ENCODE measurements at regions not wholly inside any gene's neighbourhood (a gene's known extent, or its start where the extent isn't known, plus 50 kb on each side); places are given as distances from the start of the nearest gene placed in this dataset.

DNA sequence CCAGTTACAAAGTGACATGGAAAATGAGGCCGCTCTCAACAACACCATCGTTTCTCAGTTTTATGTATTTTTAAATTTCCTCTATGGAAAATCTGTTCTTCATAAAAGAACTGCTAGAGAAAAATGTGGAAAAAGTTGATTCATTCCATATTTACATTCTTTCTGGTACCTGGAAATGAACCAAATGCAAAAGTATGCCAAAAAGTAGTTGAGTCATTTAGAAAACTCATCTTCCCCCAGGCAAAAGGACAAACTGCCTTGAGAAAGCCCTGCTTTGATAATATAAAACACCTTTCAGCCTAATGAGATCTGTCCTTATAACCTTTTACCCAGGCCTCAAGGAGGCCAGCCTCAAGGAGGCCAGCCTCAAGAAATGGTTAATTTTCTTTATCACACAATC, 283.0 kb upstream of the VEPH1 start:
- TF ChIP-seq, protein P1, sequence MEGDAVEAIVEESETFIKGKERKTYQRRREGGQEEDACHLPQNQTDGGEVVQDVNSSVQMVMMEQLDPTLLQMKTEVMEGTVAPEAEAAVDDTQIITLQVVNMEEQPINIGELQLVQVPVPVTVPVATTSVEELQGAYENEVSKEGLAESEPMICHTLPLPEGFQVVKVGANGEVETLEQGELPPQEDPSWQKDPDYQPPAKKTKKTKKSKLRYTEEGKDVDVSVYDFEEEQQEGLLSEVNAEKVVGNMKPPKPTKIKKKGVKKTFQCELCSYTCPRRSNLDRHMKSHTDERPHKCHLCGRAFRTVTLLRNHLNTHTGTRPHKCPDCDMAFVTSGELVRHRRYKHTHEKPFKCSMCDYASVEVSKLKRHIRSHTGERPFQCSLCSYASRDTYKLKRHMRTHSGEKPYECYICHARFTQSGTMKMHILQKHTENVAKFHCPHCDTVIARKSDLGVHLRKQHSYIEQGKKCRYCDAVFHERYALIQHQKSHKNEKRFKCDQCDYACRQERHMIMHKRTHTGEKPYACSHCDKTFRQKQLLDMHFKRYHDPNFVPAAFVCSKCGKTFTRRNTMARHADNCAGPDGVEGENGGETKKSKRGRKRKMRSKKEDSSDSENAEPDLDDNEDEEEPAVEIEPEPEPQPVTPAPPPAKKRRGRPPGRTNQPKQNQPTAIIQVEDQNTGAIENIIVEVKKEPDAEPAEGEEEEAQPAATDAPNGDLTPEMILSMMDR (IDR thresholded peaks at IDR 0.05; ENCODE audit: insufficient read depth, missing control alignments): no peak
- DNase-seq (ENCODE audit: insufficient read length, low spot score) (no peak), FAIRE-seq (no peak)

DNA sequence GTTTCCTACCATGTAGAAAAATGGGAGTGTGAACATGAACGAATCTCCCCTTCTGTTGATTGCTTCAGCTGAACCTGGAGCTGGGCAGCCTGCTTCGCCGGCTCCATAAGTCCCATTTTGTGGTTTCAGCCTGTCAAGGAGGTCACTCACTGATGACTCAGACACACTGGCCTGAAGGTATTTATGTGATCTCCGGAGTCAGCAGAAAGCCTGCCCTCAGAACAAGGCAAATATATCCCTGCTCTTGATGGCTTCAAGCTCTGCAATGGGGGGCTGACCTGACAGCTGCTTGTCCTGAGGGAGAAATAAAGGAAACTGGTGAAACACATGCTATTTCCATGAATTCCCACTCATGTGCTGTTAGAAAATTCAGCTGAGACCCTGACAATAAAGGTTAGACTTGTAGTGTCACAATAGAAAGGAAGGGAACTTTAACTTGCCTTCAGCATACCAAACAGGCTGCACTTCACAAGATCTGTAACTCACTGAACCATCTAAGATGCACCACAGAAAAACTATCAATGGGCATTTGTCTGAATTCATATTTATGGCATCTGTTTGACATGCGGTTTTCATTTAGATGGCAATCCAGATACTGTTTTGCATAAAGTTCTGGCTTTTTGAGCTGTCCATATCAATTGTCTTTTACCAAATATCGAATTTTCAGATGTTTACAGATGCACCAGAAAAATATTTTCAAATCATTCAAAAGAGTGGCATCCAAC, 282.0 kb upstream of the VEPH1 start:
- DNase-seq (ENCODE audit: insufficient read length, low spot score) (no peak), FAIRE-seq (no peak)
- TF ChIP-seq, protein P1 (IDR thresholded peaks at IDR 0.05; ENCODE audit: insufficient read depth, missing control alignments): no peak

DNA sequence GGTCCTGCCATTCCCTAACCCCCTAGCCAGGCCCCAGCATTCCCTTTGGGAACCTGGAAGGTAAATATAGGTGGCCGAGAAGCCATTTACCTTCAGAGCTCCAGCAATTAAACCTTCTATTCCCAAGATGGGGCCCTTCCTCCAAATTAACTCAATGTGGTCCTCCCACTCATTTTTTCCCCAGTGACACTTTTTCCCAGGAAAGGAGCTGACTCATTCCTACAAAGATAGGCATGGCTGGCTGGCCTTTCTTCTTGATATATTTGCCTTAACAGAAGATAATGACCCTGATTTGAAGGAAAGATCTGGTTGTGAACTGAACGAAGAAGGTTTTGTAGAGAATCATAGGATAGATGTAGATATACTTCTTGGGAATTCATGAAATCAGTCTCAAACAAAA, 279.0 kb upstream of the VEPH1 start:
- FAIRE-seq: no peak
- TF ChIP-seq, protein P1 (IDR thresholded peaks at IDR 0.05; ENCODE audit: insufficient read depth, missing control alignments): no peak
- no peak for DNase-seq (ENCODE audit: insufficient read length, low spot score)

DNA sequence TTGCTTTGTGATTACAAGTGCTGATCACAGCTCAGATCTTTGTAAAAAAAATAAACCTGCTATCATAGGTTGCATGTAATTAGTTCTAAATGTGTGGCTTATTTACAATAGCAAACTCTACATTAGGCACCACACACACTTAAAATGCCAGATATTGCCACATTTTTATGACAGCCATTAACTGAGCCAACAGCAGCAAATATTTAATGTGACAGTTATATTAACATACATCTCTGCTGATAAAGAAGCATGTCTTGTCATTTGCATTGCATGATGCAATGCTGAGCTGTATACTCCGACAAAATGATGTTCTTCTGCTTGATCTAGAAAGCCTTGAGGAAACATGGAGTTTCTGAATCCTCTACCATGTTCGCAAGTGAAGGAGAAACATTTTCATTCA, 273.6 kb upstream of the VEPH1 start:
- DNase-seq (ENCODE audit: insufficient read length, low spot score): no peak
- FAIRE-seq: no peak
- TF ChIP-seq, protein P1 (IDR thresholded peaks at IDR 0.05; ENCODE audit: insufficient read depth, missing control alignments): no peak

DNA sequence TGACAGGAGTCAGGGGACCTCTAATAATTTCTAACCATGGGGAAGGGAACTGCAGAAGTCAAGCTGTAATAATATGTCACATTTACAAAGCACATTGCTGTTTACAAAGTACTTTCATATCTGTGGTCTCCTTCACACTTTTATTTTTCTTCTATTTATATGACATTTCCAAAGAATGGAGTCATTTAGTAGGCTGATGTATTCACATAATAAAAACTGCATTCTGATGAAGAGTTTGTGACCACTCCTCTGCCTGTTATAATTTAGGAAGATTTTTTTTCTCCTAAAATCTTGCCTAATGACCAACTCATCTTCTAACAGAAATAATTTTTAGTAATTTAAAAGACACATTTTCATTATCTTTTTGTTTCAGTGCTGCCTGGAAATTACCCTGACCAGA, 272.2 kb upstream of the VEPH1 start:
- DNase-seq (ENCODE audit: insufficient read length, low spot score) (no peak), FAIRE-seq (no peak)
- TF ChIP-seq, protein P1 (IDR thresholded peaks at IDR 0.05; ENCODE audit: insufficient read depth, missing control alignments): no peak

DNA sequence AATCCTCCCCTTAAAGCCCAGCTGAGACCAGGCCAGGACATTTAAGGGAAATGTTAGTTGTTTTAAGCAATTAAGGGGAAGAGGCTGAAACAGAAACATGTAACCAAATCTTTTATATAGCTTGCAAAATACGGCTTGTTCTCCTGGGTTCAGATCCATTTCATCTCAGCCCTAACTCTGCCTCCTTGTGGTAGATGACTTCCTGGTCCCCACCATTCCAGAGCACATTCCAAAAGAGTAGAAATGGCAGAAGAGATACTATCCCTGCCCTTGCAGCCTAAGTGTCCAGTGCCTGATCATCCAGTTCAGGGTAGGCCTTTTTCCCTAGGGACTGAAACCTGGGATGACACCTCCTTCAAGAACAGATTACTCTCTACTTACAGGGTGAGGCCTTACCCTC, 266.2 kb upstream of the VEPH1 start:
- TF ChIP-seq, protein P1 (IDR thresholded peaks at IDR 0.05; ENCODE audit: insufficient read depth, missing control alignments): no peak
- no peak for DNase-seq (ENCODE audit: insufficient read length, low spot score)
- FAIRE-seq: no peak

DNA sequence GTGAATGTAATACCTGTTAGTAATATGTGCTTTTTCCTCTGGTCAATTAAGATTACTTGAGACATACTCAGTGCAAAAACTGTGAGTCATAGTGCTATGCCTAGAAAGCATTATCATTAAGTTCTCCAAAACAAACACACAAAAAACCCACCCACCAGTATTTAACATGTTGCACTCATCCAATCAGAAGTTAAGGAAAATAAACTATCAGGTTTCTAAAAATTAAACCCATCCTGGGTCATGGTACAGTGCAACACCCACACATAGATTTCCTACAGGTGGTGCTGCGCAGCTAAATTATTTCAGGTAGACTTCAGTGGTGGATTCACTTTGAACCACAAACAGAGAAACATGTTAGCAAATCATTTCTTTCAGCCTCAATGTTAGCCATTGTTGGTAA, 264.4 kb upstream of the VEPH1 start:
- DNase-seq (ENCODE audit: insufficient read length, low spot score): no peak
- TF ChIP-seq, protein P1 (IDR thresholded peaks at IDR 0.05; ENCODE audit: insufficient read depth, missing control alignments): no peak

More for the DNA sequence above, 264.4 kb upstream of the VEPH1 start:
- FAIRE-seq: no peak
